Hepatocyte (in vitro differentiated cells): ENCODE measurements at regions not wholly inside any gene's neighbourhood (a gene's known extent, or its start where the extent isn't known, plus 50 kb on each side); places are given as distances from the start of the nearest gene placed in this dataset.
"Not testable (repeated sequence)": the region's sequence is repeated elsewhere in the genome, so short reads cannot be mapped to it uniquely, and the experiment has no call there.

ENCODE experiments used
- EZH2 ChIP-seq: fragments of 200-600 bp; sonication (generic); IDR thresholded peaks from 2 replicates; pipeline ENCODE4 v1.6.1; 2016; ENCODE audit warnings: antibody characterized with exemption, mild to moderate bottlenecking, borderline replicate concordance
- EZH2phosphoT487 ChIP-seq: fragments of 200-600 bp; sonication (generic); IDR thresholded peaks from one replicate; pipeline ENCODE4 v1.6.1; 2018; ENCODE audit warnings: antibody characterized with exemption, mild to moderate bottlenecking, low read depth, moderate library complexity; ENCODE audit not compliant: unreplicated experiment, severe bottlenecking
- TF ChIP-seq, protein P1 (sequence below): fragments of 200-600 bp; sonication (generic); IDR thresholded peaks from 2 replicates; pipeline ENCODE4 v1.5.1; 2016; ENCODE audit warnings: antibody characterized with exemption, mild to moderate bottlenecking; ENCODE audit not compliant: poor library complexity

DNA sequence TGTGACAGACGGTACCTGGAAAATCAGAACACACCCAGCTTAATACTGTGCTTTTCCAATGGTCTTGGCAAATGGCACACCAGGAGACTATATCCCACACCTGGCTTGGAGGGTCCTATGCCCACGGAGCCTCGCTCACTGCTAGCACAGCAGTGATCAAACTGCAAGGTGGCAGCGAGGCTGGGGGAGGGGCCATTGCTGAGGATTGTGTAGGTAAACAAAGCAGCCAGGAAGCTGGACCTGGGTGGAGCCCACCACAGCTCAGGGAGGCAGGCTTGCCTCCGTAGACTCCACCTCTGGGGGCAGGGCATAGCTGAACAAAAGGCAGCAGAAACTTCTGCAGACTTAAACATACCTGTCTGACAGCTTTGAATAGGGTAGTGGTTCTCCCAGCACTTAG, 498.0 kb downstream of the C12orf50 start:
- TF ChIP-seq, protein P1, sequence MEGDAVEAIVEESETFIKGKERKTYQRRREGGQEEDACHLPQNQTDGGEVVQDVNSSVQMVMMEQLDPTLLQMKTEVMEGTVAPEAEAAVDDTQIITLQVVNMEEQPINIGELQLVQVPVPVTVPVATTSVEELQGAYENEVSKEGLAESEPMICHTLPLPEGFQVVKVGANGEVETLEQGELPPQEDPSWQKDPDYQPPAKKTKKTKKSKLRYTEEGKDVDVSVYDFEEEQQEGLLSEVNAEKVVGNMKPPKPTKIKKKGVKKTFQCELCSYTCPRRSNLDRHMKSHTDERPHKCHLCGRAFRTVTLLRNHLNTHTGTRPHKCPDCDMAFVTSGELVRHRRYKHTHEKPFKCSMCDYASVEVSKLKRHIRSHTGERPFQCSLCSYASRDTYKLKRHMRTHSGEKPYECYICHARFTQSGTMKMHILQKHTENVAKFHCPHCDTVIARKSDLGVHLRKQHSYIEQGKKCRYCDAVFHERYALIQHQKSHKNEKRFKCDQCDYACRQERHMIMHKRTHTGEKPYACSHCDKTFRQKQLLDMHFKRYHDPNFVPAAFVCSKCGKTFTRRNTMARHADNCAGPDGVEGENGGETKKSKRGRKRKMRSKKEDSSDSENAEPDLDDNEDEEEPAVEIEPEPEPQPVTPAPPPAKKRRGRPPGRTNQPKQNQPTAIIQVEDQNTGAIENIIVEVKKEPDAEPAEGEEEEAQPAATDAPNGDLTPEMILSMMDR = not testable (repeated sequence)
- not testable (repeated sequence) for TF ChIP-seq EZH2, EZH2phosphoT487
